ENCODE measurements at regions not wholly inside any gene's neighbourhood (a gene's known extent, or its start where the extent isn't known, plus 50 kb on each side); places are given as distances from the start of the nearest gene placed in this dataset.

- no peaks in the 10 kb centered on the region for H3K9me3 ChIP-seq (ENCODE audit: control insufficient read depth, low read depth, low read length)
- Mint-ChIP-seq H3K4me1 (no peaks in the 10 kb centered on the region), H3K36me3 (ENCODE audit: insufficient read depth in 1 of 3, low read depth in 3 of 3) (peaks cover 0 to 3% (median 3%) of the 10 kb centered on the region in 3 experiments; a peak in 1 of 7 replicates), H3K9me3 (peaks cover 0 to 1% of the 10 kb centered on the region in 2 experiments; a peak in 1 of 5 replicates), H3K27me3 (ENCODE audit: low read depth) (no peaks in the 10 kb centered on the region), H3K4me3 (no peak overlapping the region), H3K27ac (no peak overlapping the region)
- no peak overlapping the region for H2BK120ac ChIP-seq (ENCODE audit: low read depth, low read length, poor library complexity, severe bottlenecking)
- H2AK5ac ChIP-seq (ENCODE audit: insufficient read length, low read length), result no peak overlapping the region
- H4K20me1 ChIP-seq (ENCODE audit: control insufficient read depth, insufficient read depth, insufficient read length), result no peaks in the 10 kb centered on the region
- no peaks in the 10 kb centered on the region for H3K27me3 ChIP-seq (ENCODE audit: insufficient read depth, low read length)
- no peaks in the 10 kb centered on the region for H3K79me1 ChIP-seq (ENCODE audit: insufficient read depth, low read depth, low read length, poor library complexity, severe bottlenecking)
- no peak overlapping the region for H3K27ac ChIP-seq (ENCODE audit: insufficient read length, low read depth, low read length)
- no peak overlapping the region for H3K4me2 ChIP-seq (ENCODE audit: insufficient read depth, insufficient read length, low read length)
- no peaks in the 10 kb centered on the region; the same call in 1 of the 2 replicates for H3K4me1 ChIP-seq (ENCODE audit: insufficient read depth, low read length)
- H3K9ac ChIP-seq (ENCODE audit: extremely low read depth, insufficient read length, low read length), result no peak overlapping the region
- no peak overlapping the region for H4K5ac ChIP-seq (ENCODE audit: insufficient read length, low read depth, low read length)
- H2BK5ac ChIP-seq (ENCODE audit: insufficient read length, low read length), result no peak overlapping the region
- H3K18ac ChIP-seq (ENCODE audit: insufficient read length, low read depth, low read length), result no peak overlapping the region
- no peaks in the 10 kb centered on the region for H3K79me2 ChIP-seq (ENCODE audit: insufficient read depth, low read length)
- H3K23ac ChIP-seq (ENCODE audit: insufficient read length, low read depth, low read length), result no peak overlapping the region
- no peak overlapping the region for H3T11ph ChIP-seq (ENCODE audit: low read length)
- no peak overlapping the region for H3K14ac ChIP-seq (ENCODE audit: insufficient read depth, low read length)
- no peak overlapping the region for H2BK12ac ChIP-seq (ENCODE audit: insufficient read length, low read depth, low read length)
- no peak overlapping the region for H4K91ac ChIP-seq (ENCODE audit: insufficient read length, low read depth, low read length)
- H4K8ac ChIP-seq (replicated peaks; ENCODE audit: insufficient read length, low read depth, low read length), result no peak overlapping the region
- H2BK15ac ChIP-seq (ENCODE audit: low read depth, low read length), result no peak overlapping the region
- no CpG with 5 or more reads among the region's 2 CpGs for WGBS (ENCODE audit: extremely low coverage, insufficient read length, low lambda C conversion rate)
- H3K4ac ChIP-seq (ENCODE audit: low read depth, low read length), result no peak overlapping the region
- DNase-seq, result no peak
- TF ChIP-seq CTCF (conservative IDR thresholded peaks at IDR 0.05), result no peak
- no peak overlapping the region for H2AFZ ChIP-seq (ENCODE audit: low read length)
- no peaks in the 10 kb centered on the region for H3K23me2 ChIP-seq (ENCODE audit: insufficient read length, low read depth, low read length, poor library complexity, severe bottlenecking)
- H2BK20ac ChIP-seq (ENCODE audit: low read depth, low read length, poor library complexity, severe bottlenecking), result no peak overlapping the region
- H3K56ac ChIP-seq (ENCODE audit: insufficient read length, low read depth, low read length), result no peak overlapping the region
Measured at GRCh38 chr3:152642658-152643057, 192.3 kb upstream of the P2RY1 start.

Data from H9 (cell line).